HG02884 (cell line): ENCODE measurements at regions not wholly inside any gene's neighbourhood (a gene's known extent, or its start where the extent isn't known, plus 50 kb on each side); places are given as distances from the start of the nearest gene placed in this dataset.
"Not testable (repeated sequence)": the region's sequence is repeated elsewhere in the genome, so short reads cannot be mapped to it uniquely, and the experiment has no call there.

Experiments
- ATAC-seq: cut with Tn5 transposase; IDR thresholded peaks from one replicate; pipeline ENCODE4 v1.9.1; 2021; ENCODE audit warnings: mild to moderate bottlenecking, moderate library complexity; ENCODE audit not compliant: unreplicated experiment

DNA sequence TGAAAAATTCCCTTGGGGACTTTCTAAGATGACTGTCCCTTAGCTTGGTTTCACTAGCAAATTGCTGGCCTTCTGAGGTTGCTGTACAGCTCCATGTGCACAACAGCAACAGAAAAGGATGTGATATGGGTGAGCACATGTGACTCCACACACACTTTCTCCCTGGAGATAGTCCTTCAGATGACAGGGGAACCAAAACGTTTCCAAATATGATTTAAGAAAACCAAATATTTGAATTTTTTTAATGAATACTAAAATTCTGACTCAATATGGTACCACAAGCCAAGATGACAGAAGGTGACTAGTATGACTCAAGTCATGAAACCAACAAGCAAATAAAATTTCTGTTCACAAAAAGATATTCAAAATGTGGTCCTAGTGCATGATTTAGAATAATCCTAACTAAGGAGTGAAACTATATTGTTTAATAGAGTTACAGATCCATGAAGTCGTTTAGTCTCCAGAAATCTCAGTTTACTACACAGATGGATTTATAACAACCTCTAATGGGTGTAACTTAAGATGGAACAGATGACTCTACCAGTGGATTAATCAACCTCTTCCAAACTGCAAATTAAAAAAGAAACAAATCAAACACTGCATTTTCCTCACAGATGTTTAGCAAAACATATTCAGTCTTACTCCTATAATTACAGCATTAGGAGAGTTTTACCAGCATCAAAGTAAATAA is 144.8 kb upstream of the PIK3R1 start:
- ATAC-seq: peak; percentile 89

DNA sequence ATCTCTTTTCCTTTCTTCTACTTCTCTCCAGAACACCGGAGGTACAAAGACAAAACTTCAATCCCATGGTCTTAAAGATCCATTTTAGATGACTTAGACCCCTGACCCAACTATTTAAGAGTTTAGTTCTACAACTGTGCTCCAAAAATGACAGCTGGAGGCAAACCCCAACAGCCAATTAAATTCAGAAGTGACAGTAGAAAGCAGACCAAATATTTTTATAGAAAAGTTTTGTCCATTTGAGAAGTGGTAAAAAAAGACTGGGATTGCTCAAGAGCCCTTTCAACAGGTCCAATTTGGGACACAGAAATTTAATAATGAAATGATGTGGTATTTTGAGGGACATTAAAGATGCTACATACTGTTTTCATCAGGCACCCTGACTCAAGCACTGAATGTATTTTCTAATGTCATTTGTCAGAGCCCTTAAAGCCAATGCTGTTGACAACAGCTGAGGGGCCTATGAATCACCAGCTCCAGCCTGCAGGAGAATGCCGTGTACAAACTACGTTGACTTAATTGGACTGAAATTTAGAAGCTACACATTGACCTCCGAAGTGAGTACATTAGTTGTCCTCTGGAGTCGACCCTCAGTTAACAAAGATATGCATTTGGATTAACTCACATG is 147.5 kb upstream of the PIK3R1 start:
- ATAC-seq: no peak

- ATAC-seq: no peak
These were observed 148.3 kb upstream of the PIK3R1 start for GRCh38 chr5:68067291-68067690.

GRCh38 chr5:68066277-68066955 is 149.1 kb upstream of the PIK3R1 start:
- ATAC-seq: no peak

GRCh38 chr5:68065321-68065720 is 150.2 kb upstream of the PIK3R1 start:
- not testable (repeated sequence) for ATAC-seq

- ATAC-seq: no peak
These were observed 155.2 kb upstream of the PIK3R1 start for GRCh38 chr5:68060382-68060781.

DNA sequence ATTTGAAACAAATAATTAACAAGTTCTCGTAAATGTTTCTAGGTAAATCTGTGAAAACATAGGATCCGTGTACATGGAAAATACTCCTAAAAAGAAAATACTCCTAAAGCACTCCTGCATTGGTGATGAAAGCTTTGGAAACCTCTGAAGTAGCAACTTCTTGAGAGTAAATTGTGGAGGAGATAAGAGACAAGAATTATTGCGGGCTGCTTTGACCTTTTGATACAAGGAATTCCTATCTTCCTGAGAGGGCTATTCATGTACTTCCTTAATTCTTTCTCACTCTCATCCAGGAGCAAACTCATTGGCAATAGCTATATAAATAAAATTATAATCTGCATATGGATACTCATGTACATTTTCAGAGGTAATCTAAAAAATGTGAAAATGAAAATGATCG is 158.4 kb upstream of the PIK3R1 start:
- no peak for ATAC-seq

DNA sequence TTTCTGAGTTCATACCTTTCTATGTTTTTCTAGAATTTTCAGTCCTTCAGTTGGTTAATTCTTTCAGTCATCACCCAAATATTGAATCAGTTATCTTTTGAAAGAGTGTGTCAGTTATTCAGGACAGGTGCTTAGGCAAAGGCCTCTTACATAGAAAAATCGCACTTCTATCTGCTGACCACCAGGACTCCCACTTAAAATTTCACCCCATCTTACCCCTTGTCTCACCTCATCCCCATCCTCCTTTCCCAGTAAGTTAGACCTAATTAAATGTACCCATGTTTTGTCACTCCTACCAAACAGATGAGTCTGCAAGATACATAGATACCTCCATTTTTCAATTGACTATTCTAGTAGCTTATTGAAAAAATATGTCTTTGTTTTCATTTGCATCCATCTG is 159.9 kb upstream of the PIK3R1 start:
- no peak for ATAC-seq

DNA sequence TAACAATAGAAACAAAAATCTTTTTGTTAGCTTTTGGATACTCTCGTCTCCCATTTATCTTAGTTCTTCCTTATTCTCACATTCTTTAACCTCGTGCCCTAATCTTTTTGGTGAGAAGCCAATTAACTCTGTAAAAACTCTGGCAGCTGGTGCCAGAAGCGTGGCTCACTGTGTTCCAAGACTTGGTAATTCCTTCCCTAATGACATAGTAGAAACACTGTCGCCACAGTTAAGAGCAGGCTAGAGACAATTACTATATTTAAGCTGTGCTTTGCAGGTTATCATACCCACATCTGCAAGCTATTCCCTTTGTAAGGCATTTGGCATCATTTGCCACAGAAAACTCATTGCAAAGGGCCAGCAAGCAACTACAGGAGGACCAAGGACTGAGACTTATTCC is 160.9 kb upstream of the PIK3R1 start:
- ATAC-seq: no peak

- no peak for ATAC-seq
These were observed 162.4 kb upstream of the PIK3R1 start for GRCh38 chr5:68053202-68053601.

GRCh38 chr5:68049053-68049713 is 166.4 kb upstream of the PIK3R1 start:
- no peak for ATAC-seq

DNA sequence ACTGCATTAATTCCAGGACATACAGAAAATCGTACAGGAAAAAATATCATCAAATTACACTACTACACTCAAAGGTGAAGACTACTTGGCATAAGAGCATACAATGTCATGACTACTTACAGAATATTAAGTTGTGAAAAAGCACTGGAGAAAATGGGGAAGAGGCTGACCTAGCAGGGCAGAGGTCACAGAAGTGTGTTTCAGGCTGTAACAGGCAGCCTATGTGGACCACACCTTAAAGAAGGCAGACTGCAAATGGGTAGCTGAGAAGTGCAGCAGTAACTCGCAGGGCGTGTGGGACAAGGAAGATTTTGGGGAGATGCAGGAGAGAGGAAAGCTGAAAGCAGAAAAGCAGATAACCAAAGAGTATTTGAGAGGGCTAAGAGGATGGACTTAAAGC is 167.0 kb upstream of the PIK3R1 start:
- ATAC-seq: no peak

DNA sequence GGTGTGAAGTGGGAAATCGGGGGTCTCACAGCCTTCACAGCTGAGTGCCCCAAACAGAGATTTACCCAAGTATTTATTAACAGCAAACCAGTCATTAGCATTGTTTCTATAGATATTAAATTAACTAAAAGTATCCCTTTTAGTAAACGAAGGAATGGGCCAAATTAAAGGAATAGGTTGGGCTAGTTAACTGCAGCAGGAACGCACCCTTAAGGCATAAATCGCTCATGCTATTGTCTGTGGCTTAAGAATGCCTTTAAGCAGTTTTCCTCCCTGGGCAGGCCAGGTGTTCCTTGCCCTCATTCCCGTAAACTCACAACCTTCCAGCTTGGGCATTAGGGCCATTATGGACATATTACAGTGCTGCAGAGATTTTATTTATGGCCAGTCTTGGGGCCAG is 167.5 kb upstream of the PIK3R1 start:
- not testable (repeated sequence) for ATAC-seq

DNA sequence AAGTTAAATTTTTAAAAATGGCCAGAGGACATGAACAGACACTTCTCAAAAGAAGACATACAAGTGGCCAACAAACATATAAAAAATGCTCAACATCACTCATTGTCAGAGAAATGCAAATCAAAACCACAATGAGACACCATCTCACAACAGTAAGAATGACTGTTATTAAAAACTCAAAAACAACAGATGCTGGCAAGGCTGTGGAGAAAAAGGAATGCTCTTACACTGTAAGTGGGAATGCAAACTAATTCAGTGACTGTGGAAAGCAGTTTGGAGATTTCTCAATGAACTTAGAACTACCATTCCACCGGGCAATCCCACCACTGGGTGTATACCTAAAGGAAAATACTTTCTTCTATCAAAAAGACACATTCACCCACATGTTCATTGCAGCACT is 168.5 kb upstream of the PIK3R1 start:
- ATAC-seq: no peak

GRCh38 chr5:68046445-68046844 is 169.1 kb upstream of the PIK3R1 start:
- ATAC-seq: no peak

- peak; percentile 87 for ATAC-seq
These were observed 174.3 kb upstream of the PIK3R1 start for GRCh38 chr5:68041293-68041692.

- no peak for ATAC-seq
These were observed 178.0 kb upstream of the PIK3R1 start for GRCh38 chr5:68037546-68037945.

- ATAC-seq: no peak
These were observed 181.5 kb upstream of the PIK3R1 start for GRCh38 chr5:68033961-68034571.

- no peak for ATAC-seq
These were observed 182.5 kb upstream of the PIK3R1 start for GRCh38 chr5:68033029-68033428.

DNA sequence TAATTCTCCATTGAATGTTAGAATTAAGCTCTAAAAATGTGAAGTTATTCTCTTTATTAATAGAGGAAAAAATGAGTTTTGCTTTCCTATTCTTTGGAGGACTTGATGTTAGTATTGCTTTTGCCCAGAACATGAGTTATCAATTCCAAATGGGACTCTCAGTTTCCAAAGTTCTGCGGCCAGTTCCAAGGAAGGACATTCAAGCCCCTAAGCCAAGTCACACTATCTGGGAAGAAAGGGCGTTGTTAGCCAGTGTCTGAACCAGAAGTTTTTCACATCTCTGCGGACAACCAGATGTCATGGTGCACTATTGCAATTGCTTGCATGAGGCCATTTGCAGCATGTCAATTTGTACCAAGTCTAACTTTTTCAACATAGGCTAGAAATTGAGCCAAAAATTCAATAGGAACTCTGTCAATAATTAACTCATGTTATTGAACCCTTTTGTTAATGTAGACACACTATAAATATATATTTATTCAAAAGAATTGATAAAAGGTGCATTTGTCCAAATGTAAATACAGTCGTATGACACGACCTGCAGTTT is 183.3 kb upstream of the PIK3R1 start:
- ATAC-seq: no peak

DNA sequence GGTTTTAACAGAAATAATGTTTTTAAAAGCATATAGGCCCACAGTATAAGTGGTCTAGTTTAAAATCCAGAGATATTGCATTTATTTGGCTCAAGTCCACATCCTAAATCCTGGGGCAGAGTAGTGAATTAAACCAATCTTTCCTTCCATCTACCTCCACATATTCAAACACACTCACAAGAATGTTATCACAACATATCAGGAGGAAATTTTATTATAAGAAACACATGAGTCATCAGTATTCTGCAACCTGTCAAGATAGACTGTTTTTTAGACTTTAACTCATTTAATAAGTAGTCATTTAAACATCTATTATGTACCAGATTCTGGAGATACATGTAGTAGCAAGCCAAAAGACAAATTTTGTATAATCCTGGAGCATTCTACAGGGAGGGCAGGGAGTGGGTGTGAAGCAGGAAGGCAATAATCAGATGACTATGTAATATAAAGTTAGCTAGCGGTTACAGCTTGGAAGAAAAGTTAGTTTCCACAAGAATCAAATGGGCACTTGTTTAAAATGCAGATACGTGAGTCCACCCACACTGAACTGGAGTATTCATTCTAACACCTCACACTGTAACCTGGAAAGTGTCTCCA is 187.3 kb upstream of the PIK3R1 start:
- ATAC-seq: no peak
